ENCODE measurements at regions not wholly inside any gene's neighbourhood (a gene's known extent, or its start where the extent isn't known, plus 50 kb on each side); places are given as distances from the start of the nearest gene placed in this dataset.

DNA sequence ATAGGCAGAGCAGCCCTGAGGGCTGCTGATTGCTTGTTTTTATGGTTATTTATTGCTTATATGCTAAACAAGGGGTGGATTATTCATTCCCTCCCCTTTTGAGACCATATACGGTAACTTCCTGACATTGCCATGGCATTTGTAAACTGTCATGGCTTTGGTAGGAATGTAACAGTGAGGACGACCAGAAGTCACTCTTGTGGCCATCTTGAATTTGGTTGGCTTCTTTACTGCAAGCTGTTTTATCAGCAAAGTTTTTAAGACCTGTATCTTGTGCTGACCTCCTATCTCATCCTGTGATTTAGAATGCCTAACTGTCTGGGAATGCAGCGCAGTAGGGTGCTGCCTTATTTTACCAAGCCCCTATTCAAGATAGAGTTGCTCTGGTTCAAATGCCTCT is 531.8 kb upstream of the PRMT6 start:
- Histone ChIP-seq H3K4me3 (replicated peaks in 1 of 3; ENCODE audit: insufficient read depth in 1 of 3, low read depth in 2 of 3, low read length in 3 of 3) (no peak overlapping the region), H3K27me3 (ENCODE audit: control insufficient read depth in 1 of 2, insufficient read depth in 2 of 2, low read length in 2 of 2) (no peaks in the 10 kb centered on the region), H3K4me1 (ENCODE audit: insufficient read depth, low read length) (no peaks in the 10 kb centered on the region), H3K36me3 (replicated peaks in 1 of 2; ENCODE audit: control insufficient read depth in 1 of 2, insufficient read depth in 2 of 2, low read length in 2 of 2) (no peaks in the 10 kb centered on the region), H3K27ac (ENCODE audit: extremely low read length, insufficient read depth, low read length) (no peak overlapping the region), H3K4me2 (ENCODE audit: low read depth, low read length) (no peak overlapping the region), H3K9me3 (ENCODE audit: low read length) (peaks cover 47% of the 10 kb centered on the region), H3K9ac (ENCODE audit: insufficient read depth, low read depth, low read length) (no peak overlapping the region), H3K79me2 (ENCODE audit: insufficient read depth, low read length) (no peaks in the 10 kb centered on the region), H2AFZ (ENCODE audit: low read length) (no peak overlapping the region), H4K20me1 (ENCODE audit: insufficient read depth, low read length) (no peaks in the 10 kb centered on the region)
- 13% methylated on average over 3 of the region's 3 CpGs for WGBS (ENCODE audit: low lambda C conversion rate)
- POLR2A ChIA-PET: no interaction called here
- TF ChIP-seq ZNF446 (CRISPR knock-in tag; IDR thresholded peaks at IDR 0.05) (no peak), RBM22 (optimal IDR thresholded peaks at IDR 0.05; ENCODE audit: low read length) (no peak), GABPA (IDR thresholded peaks at IDR 0.05; ENCODE audit: low read depth, low read length) (no peak), GABPA (CRISPR knock-in tag; IDR thresholded peaks at IDR 0.05; ENCODE audit: low read depth) (no peak), MAFG (CRISPR knock-in tag; IDR thresholded peaks at IDR 0.05) (no peak), NFATC3 (CRISPR knock-in tag; IDR thresholded peaks at IDR 0.05) (no peak), SATB2 (CRISPR knock-in tag; IDR thresholded peaks at IDR 0.05) (no peak), KDM2A (CRISPR knock-in tag; IDR thresholded peaks at IDR 0.05; ENCODE audit: borderline replicate concordance, low read depth) (no peak), ZBTB8A (CRISPR knock-in tag; IDR thresholded peaks at IDR 0.05; ENCODE audit: borderline replicate concordance, low read depth) (no peak), ZNF576 (CRISPR knock-in tag; IDR thresholded peaks at IDR 0.05) (no peak), ZBTB3 (CRISPR knock-in tag; IDR thresholded peaks at IDR 0.05; ENCODE audit: borderline replicate concordance, low read depth) (no peak), ELF4 (CRISPR knock-in tag; IDR thresholded peaks at IDR 0.05; ENCODE audit: borderline replicate concordance) (no peak), THRA (CRISPR knock-in tag; IDR thresholded peaks at IDR 0.05; ENCODE audit: borderline replicate concordance) (no peak), GMEB2 (CRISPR knock-in tag; IDR thresholded peaks at IDR 0.05; ENCODE audit: low read depth) (no peak), KDM5A (IDR thresholded peaks at IDR 0.05; ENCODE audit: borderline replicate concordance, low read length) (no peak)
- no TSS peak for BruUV-seq (replicated peaks)
- intact Hi-C loops (cut with micrococcal nuclease; ENCODE audit: unreplicated experiment): no loop called here
- CTCF ChIA-PET (ENCODE audit: low intra/inter-chr PET ratio, low total read pairs): no interaction called here
- in situ Hi-C loops (cut with HindIII; ENCODE audit: extremely low pct_ligation_motif_present, low pct_unique_long_range_greater_than_20kb): no loop called here
- ATAC-seq: no peak
- no peak for DNase-seq (ENCODE audit: low spot score)
- FAIRE-seq: no peak
